Right lobe of liver (tissue), 6 donors: ENCODE measurements at regions not wholly inside any gene's neighbourhood (a gene's known extent, or its start where the extent isn't known, plus 50 kb on each side); places are given as distances from the start of the nearest gene placed in this dataset.

ENCODE experiments used
- ATAC-seq, 4 donors: fragments of 200-7000 bp; cut with Tn5 transposase; one replicate each; pipeline ENCODE4 v1.9.1; 2020; ENCODE audit warnings: mild to moderate bottlenecking in 4 of 4, moderate library complexity in 4 of 4
- DNase-seq, 3 donors: peaks; one replicate each; pipeline ENCODE4 v3.0.0-alpha.2; 2020
- H3K27ac ChIP-seq, 3 donors: fragments of 200-600 bp; one replicate each; pipeline ENCODE4 v1.8.0; 2022
- H3K27me3 ChIP-seq, 2 donors: fragments of 200-600 bp; one replicate each; pipeline ENCODE4 v1.8.0; 2022
- H3K36me3 ChIP-seq, 4 donors: fragments of 200-600 bp; sonication (generic) in 1 of 4; one replicate each; pipeline versions ENCODE4 v1.5.1 to v1.8.0; 2017 to 2022; ENCODE audit warnings: control low read depth in 1 of 4
- H3K4me1 ChIP-seq, 4 donors: fragments of 200-600 bp; sonication (generic) in 1 of 4; one replicate each; pipeline versions ENCODE4 v1.5.1 to v1.8.0; 2017 to 2022; ENCODE audit warnings: control low read depth in 1 of 4
- H3K4me3 ChIP-seq, 3 donors: fragments of 200-600 bp; one replicate each; pipeline ENCODE4 v1.8.0; 2022
- H3K9me3 ChIP-seq, 4 donors: fragments of 200-600 bp; sonication (generic) in 1 of 4; one replicate each; pipeline versions ENCODE4 v1.5.1 to v1.8.0; 2017 to 2022; ENCODE audit warnings: control low read depth in 1 of 4
- CTCF ChIP-seq, 4 donors: fragments of 200-600 bp in 3 of 4; fragments of 450-650 bp in 1 of 4; IDR thresholded peaks; one replicate each; pipeline versions ENCODE4 v1.5.1 to v1.8.0; 2016 to 2022; ENCODE audit warnings: antibody characterized with exemption in 4 of 4, mild to moderate bottlenecking in 2 of 4
- POLR2A ChIP-seq: fragments of 450-650 bp; IDR thresholded peaks from one replicate; pipeline ENCODE4 v1.6.1; 2017; ENCODE audit warnings: antibody characterized with exemption, mild to moderate bottlenecking
- WGBS: methylation state at CpG from one replicate; pipeline ENCODE4 v1.1.6; 2018; ENCODE audit warnings: low coverage, low lambda C conversion rate; ENCODE audit not compliant: insufficient coverage; ENCODE audit errors: missing lambda C conversion rate; 5-methylcytosine and 5-hydroxymethylcytosine counted together
- intact Hi-C, 2 donors: fragments of 100-400 bp; cut with DNase I; formaldehyde crosslinking; loops; one replicate each; pipeline versions ENCODE4 v1.11.2 to v1.14.1; 2022
- donor health status: DM: no; HTN: yes; CAD: no.
- donor health status: DM: no; HTN: no; CAD: no.
- donor health status: DM: no; HTN: no; CAD: no.
- donor health status: DM: no; HTN: yes; CAD: no.
- donor health status: DM: no; HTN: yes; CAD: no.

GRCh38 chr20:12068121-12068520, 150.4 kb downstream of the BTBD3 start:
- Histone ChIP-seq H3K36me3 (no peaks in the 10 kb centered on the region), H3K27ac (no peak overlapping the region), H3K4me1 (no peaks in the 10 kb centered on the region), H3K4me3 (no peak overlapping the region), H3K9me3 (no peaks in the 10 kb centered on the region), H3K27me3 (no peaks in the 10 kb centered on the region)
- no CpG with 5 or more reads among the region's 1 CpG for WGBS
- DNase-seq = no peak
- TF ChIP-seq POLR2A (no peak), CTCF (IDR thresholded peaks at IDR 0.05) (no peak)
- ATAC-seq = no peak
- intact Hi-C loops = no loop called here

- DNase-seq = no peak
- TF ChIP-seq POLR2A = no peak
- no peak for TF ChIP-seq CTCF (IDR thresholded peaks at IDR 0.05)
- H3K4me3 ChIP-seq = no peak overlapping the region
- no peaks in the 10 kb centered on the region for H3K4me1 ChIP-seq
- WGBS = 89% methylated on average over 7 of the region's 7 CpGs
- no peaks in the 10 kb centered on the region for H3K36me3 ChIP-seq
- ATAC-seq = no peak
- H3K27ac ChIP-seq = no peak overlapping the region
- no peaks in the 10 kb centered on the region for H3K27me3 ChIP-seq
- intact Hi-C loops = no loop called here
- H3K9me3 ChIP-seq = no peaks in the 10 kb centered on the region
Observed at GRCh38 chr20:12069181-12069580, 151.5 kb downstream of the BTBD3 start.

GRCh38 chr20:12072221-12072953, 154.7 kb downstream of the BTBD3 start:
- H3K36me3 ChIP-seq = no peaks in the 10 kb centered on the region
- 56% methylated on average over 6 of the region's 8 CpGs for WGBS
- H3K4me1 ChIP-seq = no peaks in the 10 kb centered on the region
- no peak overlapping the region for H3K27ac ChIP-seq
- TF ChIP-seq POLR2A (no peak), CTCF (IDR thresholded peaks at IDR 0.05) (no peak)
- no peak overlapping the region for H3K4me3 ChIP-seq
- DNase-seq (no peak), ATAC-seq (no peak)
- intact Hi-C loops = no loop called here
- no peaks in the 10 kb centered on the region for H3K9me3 ChIP-seq
- H3K27me3 ChIP-seq = no peaks in the 10 kb centered on the region

- 68% methylated on average over 2 of the region's 2 CpGs for WGBS
- H3K36me3 ChIP-seq = no peaks in the 10 kb centered on the region
- H3K4me1 ChIP-seq = no peaks in the 10 kb centered on the region
- H3K27ac ChIP-seq = no peak overlapping the region
- TF ChIP-seq CTCF (IDR thresholded peaks at IDR 0.05) = no peak
- no peak for TF ChIP-seq POLR2A
- H3K27me3 ChIP-seq = no peaks in the 10 kb centered on the region
- H3K9me3 ChIP-seq = no peaks in the 10 kb centered on the region
- intact Hi-C loops = no loop called here
- no peak for DNase-seq
- no peak for ATAC-seq
- H3K4me3 ChIP-seq = no peak overlapping the region
Observed at GRCh38 chr20:12072954-12073264, 155.2 kb downstream of the BTBD3 start.
